Erythroblast (primary cell): ENCODE measurements at regions not wholly inside any gene's neighbourhood (a gene's known extent, or its start where the extent isn't known, plus 50 kb on each side); places are given as distances from the start of the nearest gene placed in this dataset.

Experiments
- GATA1 ChIP-seq: IDR thresholded peaks from 2 replicates; pipeline ENCODE4 v1.6.1; 2011; ENCODE audit warnings: low read depth, mild to moderate bottlenecking, control low read depth, low read length, moderate library complexity
- POLR2A ChIP-seq: IDR thresholded peaks from 2 replicates; pipeline ENCODE4 v1.6.1; 2011; ENCODE audit warnings: mild to moderate bottlenecking, low read length

DNA sequence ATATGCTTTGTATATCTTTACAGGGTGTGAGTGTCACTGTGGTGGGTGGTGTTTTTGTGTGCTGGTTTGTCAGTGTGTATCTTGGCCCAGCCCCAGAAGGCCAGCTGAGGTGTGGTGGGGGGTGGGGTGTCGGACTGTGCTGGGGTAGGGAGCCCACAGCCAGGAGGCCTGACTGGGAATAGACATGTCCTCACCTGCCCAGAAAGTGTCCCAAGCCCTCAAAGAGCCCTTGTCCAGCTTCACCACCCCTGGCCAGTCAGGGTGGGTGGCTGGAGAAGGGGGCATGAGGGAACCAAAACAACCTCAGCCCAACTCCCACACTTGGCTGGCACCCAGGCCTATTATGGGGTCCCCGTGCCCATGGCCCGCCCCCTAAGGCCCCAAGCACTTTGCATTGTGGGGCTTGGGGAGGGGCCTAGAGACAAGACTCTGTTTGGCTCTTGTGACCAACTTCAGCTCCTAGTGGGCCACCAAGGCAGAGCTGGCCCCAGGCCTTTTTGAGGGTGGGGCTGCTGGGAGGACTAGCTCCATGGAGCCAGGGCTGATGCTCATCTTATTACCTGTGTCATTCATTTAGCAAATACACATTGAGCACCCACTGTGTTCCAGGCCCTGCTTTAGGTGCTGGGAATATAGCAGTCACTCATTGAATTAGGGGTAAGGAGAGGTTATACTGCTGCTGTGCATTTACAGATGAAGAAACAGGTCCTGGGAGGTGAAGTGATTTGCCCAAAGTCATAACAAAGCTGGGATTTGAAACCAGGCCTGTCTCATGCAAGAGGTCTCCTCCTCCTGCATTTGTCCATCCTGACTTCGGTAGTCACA, 56.2 kb upstream of the PSD2 start:
- no peak for TF ChIP-seq POLR2A
- no peak for TF ChIP-seq GATA1
